Transverse colon (tissue), 4 donors: ENCODE measurements at regions not wholly inside any gene's neighbourhood (a gene's known extent, or its start where the extent isn't known, plus 50 kb on each side); places are given as distances from the start of the nearest gene placed in this dataset.

Experiments used
- CTCF ChIP-seq, 5 experiments: fragments of 200-600 bp in 3 of 5; fragments of 450-650 bp in 2 of 5; sonication (generic) in 3 of 5; IDR thresholded peaks; 1 replicate in 2 of 5; 2 replicates in 3 of 5; pipeline ENCODE4 v1.5.1; 2016 to 2017; ENCODE audit warnings: antibody characterized with exemption in 5 of 5, inconsistent platforms in 3 of 5, mild to moderate bottlenecking in 2 of 5, moderate library complexity in 1 of 5
- EP300 ChIP-seq: sonication (generic); formaldehyde crosslinking; IDR thresholded peaks from one replicate; pipeline ENCODE4 v1.6.1; 2017; ENCODE audit warnings: antibody characterized with exemption, low read depth
- POLR2AphosphoS5 ChIP-seq, 3 donors: sonication (generic); formaldehyde crosslinking; IDR thresholded peaks; one replicate each; pipeline ENCODE4 v1.6.1; 2016; ENCODE audit warnings: antibody characterized with exemption in 3 of 3

DNA sequence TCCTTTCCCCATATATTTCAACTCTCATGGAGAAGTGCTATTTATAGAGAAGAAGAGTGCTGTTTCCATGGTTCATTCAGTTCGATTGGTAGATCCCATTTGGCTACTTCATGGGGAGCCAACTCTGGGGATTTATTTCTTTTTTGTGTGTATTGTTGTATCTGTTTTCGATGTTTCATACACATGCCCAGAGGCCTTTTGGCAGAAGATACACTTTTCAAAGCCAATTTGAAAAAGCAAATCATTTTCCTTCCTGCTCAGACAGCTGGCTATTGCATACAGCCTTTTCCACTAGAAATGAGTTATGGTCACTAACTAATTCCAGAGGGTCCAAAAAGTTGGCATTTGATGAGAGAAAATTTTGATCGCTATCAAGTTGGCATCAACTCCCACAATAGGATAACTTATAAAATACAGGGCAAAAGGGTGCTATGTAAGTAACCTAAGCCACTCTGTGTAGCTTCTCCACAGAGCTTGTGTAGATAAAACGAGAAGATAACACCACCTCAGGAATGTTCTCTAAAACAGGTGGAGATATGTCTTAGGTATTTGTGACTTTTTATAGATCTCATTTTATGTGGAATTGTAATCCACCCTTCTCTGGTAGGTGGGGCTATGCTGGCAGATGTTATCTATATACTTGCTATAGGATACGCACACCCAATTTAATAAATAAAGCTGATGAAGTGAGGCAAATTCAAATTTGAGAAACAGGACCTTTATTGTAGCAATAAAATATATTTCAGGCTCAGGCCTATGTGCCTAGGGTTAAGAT, 798.5 kb downstream of the SATB2 start:
- TF ChIP-seq CTCF (IDR thresholded peaks at IDR 0.05) (no peak), POLR2AphosphoS5 (IDR thresholded peaks at IDR 0.05) (no peak), EP300 (no peak)
